GM18511 (cell line): ENCODE measurements at regions not wholly inside any gene's neighbourhood (a gene's known extent, or its start where the extent isn't known, plus 50 kb on each side); places are given as distances from the start of the nearest gene placed in this dataset.
"Not testable (repeated sequence)": the region's sequence is repeated elsewhere in the genome, so short reads cannot be mapped to it uniquely, and the experiment has no call there.

Source experiments
- ATAC-seq: cut with Tn5 transposase; IDR thresholded peaks from one replicate; pipeline ENCODE4 v1.9.1; 2021; ENCODE audit warnings: mild to moderate bottlenecking, moderate library complexity; ENCODE audit not compliant: unreplicated experiment

DNA sequence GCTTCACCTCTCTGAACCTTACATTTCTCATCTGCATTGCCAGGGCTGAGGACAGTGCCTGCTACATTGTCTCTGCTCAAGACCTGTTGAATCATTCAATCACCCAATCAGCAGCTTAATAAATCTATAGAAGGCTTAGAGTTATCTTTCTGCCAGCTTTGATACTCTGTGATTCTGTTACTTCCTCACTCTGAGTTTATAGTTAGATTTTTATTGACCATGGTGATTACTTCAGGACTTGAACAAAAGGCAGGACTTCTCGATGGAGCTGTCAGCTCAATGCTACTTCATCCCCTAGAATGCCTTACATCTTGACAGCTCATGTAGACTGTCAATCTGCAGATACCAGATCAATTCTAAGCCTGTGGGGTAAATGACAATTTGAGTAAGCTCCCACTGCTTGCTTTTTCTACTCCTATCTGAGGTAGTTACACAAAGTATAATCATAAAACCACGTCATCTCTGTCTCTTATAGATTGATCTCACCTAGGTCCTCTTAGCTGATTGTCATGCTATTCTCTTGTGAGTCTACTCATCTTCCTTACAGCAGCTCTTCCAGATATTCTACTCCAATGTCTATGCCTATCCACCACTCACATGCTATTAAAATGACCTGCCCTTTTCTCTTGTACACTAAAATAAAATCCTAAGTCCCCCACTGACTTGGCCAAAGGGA lies 318.3 kb upstream of the CA10 start:
- no peak for ATAC-seq

DNA sequence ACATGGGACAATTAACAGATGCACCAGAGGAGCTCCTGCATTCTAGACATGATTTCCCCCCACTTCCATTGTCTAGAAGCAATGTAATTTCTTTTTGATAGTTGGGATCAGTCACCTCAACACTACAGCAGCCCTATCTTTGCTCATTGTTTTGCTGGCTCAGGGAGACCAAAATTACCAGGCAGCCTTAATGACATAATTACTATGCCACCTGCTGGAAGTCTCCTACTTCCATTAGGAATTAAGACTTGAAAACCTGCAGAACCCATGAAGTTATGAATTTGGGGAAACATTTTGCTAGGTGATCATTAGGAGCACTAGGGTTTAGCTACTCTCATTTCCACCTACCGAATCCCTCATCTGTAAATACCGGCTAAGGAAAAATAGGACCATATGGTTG lies 312.0 kb upstream of the CA10 start:
- no peak for ATAC-seq

GRCh38 chr17:52465407-52465806 lies 306.9 kb upstream of the CA10 start:
- ATAC-seq = no peak

DNA sequence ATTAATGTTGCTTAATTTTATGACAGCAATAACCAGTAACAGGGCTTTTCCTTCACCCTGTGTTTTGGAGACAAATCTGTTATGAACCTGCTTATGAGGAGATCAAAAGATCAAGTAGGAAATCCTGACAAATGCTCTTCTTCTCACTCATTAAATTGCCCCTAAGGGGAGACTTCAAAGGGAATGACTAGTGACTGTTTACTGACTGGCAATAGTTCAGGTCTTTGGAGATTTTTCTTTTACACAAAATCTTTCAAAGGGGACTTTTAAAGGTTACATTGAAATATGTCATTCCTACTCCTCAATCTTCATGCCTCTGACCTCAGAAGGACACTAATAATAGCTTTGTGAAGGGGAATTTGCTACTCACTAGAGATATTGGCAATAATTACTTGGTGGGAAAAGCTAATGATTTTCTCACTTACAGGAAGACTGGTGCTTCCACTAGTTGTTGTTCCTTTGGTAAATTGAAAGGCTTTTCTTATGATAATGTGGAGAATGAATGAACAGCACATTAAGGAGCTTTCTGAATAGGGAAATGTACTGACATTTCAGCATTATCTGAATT lies 292.9 kb upstream of the CA10 start:
- no peak for ATAC-seq

- no peak for ATAC-seq
Observed at GRCh38 chr17:52442350-52442749, 283.8 kb upstream of the CA10 start.

DNA sequence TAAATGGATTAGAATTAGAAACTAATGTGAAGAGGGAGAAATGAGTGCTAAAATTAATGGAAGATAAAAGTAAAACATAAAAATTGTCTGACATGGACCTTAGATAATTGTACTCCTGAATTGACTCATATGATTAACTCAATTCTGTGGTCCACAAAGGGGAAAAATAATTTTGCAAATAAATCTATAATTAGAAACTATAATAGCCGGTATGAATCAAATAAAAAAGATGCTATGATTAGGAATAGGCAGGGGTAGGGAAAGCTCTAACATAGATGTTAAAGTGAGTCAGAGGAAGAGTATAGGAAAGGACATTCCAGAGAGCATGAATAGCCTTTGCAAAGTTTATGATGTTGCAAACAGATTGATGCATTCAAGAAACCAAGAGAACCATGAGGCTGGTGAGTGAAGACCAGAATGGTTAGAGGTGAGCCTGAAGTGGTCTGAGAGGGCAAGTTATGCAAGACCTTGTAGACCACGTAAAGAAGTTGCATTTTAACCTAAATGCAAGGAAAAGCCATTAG lies 262.1 kb upstream of the CA10 start:
- ATAC-seq = no peak

DNA sequence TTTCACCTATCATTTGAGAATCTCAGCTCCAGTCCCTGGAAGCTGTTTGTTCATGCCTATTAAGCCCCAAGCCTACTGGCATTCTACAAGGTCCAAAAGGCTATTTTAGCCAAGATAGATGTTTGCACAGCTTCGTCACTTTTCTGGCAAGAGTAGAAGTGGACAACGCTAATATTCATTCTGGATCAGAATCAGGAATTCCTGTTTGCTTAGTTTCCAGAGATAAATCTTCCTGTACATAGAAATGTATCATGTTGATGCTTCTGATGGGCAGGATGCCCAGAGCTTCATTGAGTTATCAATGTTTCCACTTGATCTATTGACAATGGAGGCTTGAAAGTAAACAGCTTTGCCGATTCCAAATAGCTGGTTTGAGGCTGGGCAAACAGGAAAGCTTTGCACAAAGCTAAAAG lies 260.7 kb upstream of the CA10 start:
- no peak for ATAC-seq

DNA sequence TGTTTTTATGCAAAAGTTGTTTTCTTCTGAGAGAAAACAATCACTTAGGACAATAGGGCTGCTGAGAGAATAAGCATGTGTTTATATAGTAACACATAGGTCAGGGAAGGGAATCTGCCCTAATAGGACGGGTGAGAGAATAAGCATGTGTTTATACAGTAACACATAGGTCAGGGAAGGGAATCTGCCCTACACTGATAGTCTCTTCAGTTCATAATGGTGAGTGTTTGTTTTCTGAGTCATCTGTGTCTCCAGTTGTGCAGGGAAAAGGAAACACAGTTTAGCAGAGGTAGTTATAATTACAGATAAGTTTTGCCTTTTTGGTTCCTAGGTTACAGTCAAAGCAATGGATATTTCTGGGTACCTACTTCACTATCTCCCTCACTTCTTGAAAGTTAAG lies 252.3 kb upstream of the CA10 start:
- ATAC-seq = no peak

- ATAC-seq = not testable (repeated sequence)
Observed at GRCh38 chr17:52409222-52409621, 250.7 kb upstream of the CA10 start.

GRCh38 chr17:52395308-52395707 lies 236.8 kb upstream of the CA10 start:
- no peak for ATAC-seq

GRCh38 chr17:52390422-52390821 lies 231.9 kb upstream of the CA10 start:
- ATAC-seq = no peak

GRCh38 chr17:52389632-52390031 lies 231.1 kb upstream of the CA10 start:
- ATAC-seq = no peak

GRCh38 chr17:52388941-52389340 lies 230.4 kb upstream of the CA10 start:
- ATAC-seq = no peak

DNA sequence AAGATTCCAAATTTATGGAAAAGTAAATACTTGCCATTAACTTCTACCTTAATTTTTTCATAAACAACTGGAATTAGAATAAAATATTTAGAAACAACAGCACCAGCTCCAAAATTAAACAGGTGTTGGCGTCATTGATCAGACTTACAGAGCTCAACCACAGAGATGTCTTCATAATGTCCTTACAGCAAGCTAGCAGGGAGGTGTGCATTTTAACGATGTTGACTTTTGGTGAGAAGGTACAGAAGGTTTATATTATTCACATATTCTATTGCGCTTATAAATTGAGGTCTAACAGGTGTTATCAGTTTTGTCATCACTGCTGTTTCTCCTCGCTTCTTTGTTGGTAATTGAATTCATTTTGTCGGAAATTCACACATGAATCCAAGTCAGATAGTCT lies 226.2 kb upstream of the CA10 start:
- ATAC-seq = no peak

DNA sequence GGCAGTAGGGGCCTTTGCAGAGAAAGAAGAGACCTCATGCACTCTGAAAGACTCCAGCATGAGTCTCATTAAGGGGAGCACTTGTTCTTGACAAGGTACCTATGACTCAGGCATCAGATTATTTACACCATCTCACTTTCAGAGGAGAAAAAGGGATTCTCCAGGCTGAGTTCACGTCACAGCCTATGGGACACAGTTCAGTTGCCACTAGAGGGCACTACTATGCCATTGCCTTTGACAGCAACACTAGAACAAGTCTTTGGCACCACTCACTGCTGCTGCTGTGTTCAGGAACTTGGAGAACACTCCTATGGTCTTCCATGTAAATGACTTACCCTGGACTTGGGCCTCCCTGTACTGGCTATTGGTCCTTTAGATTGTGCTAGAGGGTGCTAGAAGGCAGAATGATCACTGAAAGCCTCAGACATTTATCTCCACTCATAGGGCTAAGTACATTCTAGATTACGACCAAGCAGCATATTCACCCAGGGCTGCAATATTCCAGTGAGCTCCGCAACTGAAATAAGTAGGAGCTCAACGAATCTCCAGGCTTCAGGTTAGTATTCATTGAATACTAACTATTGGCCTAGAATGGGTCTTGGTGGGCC lies 225.1 kb upstream of the CA10 start:
- ATAC-seq = peak; percentile 62

- ATAC-seq = no peak
Observed at GRCh38 chr17:52378860-52379259, 220.3 kb upstream of the CA10 start.

DNA sequence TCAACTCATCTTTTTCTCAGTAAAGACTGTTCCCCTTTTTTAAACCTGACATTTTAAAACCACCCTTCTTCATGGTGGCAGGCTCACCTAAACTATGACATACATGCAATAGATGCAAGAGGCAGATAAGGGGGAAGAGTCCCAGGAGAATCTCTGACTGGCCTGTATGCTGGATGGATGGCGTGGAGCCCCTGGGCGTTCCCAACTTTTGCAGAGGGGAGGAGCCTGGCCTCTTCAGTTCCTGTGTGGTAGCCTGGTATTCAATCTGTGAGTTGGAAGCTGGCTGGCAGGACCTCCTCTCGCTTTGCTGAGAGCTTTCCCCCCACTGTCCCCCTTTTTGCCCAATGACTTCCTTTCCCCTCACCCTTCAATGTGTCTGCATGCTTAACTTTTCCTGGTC lies 217.6 kb upstream of the CA10 start:
- ATAC-seq = no peak

DNA sequence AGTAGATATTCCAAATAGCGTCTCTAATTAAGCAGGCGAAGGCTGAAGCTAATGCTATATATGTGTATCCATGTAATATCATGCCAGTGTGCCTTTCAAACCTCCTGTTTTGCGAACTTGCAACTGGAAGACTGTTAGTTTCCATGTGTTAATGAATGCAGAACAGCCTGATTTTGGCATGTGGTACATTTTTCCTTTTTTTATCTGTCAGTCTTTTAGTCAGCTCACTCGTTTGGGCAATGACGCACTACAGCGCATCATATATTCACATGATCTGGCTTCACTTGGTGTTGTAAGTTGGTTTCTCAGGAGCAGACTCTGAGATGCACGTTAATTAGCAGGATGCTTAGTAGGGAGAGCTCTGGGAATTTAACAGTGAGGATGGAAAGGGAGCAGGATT lies 210.4 kb upstream of the CA10 start:
- ATAC-seq = no peak

DNA sequence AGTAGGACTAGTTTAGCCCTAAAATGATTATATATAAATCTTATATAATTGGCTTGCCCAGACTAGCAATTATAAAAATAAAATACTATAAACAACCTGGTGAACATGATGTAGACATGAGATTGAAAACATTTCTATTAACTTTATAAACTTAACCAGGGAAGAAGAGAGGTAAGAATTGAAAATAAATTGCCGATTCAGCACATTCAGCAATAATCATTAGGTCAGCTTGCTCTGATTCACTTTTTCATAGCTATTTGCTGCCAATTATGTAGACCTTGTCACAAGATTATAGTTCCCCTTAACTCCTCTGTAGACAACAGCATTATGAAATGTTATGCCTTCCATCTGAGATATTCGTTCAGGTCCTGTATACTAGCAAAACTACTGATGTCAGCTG lies 199.3 kb upstream of the CA10 start:
- ATAC-seq = no peak

DNA sequence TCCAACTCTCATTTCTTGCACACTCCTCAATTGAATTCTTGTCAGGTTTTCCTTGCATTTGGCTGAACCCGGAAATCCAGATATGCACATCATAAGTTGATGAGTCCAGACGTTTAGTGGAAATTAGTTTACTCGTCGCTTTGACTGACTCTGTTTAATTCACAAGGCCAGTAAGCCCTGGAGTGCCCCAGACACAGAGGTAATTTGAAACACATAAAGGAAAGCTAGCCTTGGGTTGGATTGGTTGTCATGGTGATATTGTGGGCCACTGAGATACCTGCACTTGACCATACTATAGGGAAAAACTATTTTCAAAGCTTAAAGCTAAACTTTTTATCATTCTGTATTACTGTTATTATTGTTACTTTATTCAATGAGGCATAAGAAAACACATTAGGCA lies 178.3 kb upstream of the CA10 start:
- no peak for ATAC-seq

- no peak for ATAC-seq
Observed at GRCh38 chr17:52306314-52306713, 147.8 kb upstream of the CA10 start.

DNA sequence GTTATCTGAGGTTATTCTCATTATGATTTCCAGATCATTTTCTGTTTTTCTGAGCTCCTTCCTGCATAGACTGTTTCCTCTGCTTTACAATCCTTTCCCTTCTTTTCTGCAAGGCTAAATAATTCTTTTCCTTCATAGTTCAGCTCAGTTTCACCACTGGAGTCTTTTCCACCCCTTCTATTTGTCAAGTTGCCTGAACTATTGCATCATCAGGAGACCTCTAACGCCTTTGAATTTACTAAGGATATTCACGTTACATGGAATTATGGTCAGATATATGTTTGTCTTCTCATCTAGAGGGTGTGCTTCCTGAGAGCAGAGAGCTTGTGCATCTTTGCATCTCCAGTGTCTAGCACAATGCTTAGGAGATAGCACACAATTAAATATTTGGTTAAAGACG lies 140.4 kb upstream of the CA10 start:
- ATAC-seq = no peak
